HG03442 (cell line): ENCODE measurements at regions not wholly inside any gene's neighbourhood (a gene's known extent, or its start where the extent isn't known, plus 50 kb on each side); places are given as distances from the start of the nearest gene placed in this dataset.
"Not testable (repeated sequence)": the region's sequence is repeated elsewhere in the genome, so short reads cannot be mapped to it uniquely, and the experiment has no call there.

ENCODE experiments used
- ATAC-seq: cut with Tn5 transposase; IDR thresholded peaks from one replicate; pipeline ENCODE4 v1.9.1; 2021; ENCODE audit warnings: mild to moderate bottlenecking, moderate library complexity; ENCODE audit not compliant: unreplicated experiment

DNA sequence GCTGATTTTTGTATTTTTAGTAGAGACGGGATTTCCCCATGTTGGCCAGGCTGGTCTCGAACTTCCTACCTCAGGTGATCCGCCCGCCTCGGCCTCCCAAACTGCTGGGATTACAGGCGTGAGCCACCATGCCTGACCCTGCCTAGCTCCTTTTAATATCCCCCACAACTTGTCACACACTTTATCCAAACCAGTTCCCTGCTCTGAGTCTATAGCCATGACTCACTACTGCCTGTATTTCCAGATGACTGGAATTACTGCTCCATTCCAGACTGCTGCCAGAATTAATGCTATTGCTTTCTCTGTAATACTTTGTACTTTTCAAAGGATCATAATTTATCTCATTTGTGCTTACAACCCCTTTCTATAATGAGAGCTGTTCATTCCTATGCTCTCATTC is 153.1 kb downstream of the POTEM start:
- ATAC-seq: not testable (repeated sequence)

DNA sequence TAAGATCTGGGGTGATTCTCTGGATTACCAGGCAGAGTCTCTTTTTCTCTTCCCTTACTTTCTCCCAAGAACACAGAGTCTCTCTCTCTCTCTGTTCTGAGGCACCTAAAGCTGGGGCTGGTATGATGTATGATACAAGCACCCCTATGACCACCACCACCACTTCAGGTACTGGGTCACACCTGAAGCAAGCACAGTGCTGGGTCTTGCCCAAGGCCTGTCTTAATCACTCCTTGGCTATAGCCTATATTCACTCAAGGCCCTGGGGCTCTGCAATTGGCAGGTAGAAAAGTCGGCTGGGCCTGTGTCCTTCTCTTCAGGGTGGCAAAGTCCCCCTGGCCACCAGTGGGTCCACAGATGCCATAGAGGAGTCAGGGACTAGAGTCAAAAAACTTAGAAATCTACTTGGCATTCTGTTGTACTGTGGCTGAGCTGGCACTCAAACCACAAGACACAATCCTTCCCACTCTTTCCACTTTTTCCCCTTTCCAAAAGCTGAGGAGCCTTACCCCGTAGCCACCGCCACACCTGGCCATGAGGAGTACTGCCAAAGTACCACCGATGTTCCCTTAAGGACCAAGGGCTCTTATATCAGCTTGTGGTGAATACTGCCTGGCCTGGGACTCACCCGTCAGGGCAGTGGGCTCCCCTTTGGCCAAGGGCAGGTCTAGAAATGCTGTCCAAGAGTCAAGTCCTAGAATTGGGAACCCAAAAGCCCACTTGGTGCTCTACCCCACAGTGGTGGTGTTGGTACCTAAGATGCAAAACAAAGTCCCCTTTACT is 159.2 kb downstream of the POTEM start:
- not testable (repeated sequence) for ATAC-seq

- not testable (repeated sequence) for ATAC-seq
Observed at GRCh38 chr14:19127664-19128435, 160.6 kb downstream of the POTEM start.

DNA sequence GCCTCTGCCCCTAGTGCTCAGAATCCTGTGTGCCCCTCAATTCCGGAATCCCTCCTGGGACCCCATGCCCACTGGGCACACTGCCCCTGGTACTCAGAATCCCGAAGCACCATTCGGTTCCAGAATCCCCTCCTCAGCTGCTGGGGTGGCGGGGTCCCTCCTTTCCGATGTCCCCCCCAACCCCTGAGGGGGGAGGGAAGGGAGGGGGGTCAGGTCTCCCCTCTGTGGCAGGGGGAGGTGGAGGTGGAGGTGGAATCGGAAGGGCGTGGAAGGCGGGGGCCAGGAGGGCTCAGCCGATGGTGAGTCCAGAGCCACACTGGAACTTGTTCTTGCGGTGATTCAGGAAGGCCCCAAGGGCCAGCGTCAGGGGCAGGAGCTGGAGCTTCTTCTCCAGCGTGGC is 164.3 kb downstream of the POTEM start:
- ATAC-seq: not testable (repeated sequence)

GRCh38 chr14:19132013-19132835 is 165.0 kb downstream of the POTEM start:
- ATAC-seq: not testable (repeated sequence)

DNA sequence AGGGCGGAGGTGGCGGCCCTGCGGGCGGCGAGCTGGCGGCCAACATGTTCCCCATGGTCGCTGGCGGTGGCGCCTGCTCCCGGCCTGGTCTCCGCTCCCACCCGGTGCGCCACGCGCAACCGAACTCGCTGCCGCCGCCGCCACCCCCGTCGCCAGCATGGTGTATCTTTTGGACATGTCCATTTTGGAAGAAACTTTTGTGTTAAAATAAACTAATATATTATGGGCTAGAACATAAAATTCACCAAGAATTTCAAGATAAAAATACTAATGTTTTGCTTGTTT is 165.5 kb downstream of the POTEM start:
- ATAC-seq: not testable (repeated sequence)

DNA sequence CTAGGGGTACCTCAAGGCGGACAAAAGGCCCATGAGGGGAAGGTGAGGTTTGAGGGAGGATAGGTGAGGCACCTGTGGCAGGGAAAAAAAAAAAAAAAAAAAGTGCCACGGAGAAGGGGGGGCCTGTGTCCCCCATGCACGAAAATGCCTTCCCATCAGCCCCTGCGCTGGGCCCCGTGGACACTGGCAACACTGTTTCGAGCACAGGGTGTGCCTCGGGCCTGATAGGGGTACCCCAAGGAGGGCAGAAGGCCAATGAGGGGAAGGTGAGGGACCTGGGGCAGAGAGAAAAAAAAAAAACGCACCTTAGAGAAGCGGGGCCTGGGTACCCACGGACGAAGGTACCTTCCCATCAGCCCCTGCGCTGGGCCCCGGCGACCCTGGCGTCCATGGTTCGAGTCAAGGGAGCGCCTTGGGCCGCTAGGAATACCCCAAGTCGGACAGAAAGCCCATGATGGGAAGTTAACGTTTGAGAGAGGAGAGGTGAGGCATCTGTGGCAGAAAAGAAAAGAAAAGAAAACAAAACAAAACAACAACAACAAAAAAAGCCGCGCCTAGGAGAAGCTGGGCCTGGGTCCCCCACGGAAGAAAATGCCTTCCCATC is 190.0 kb downstream of the POTEM start:
- not testable (repeated sequence) for ATAC-seq

DNA sequence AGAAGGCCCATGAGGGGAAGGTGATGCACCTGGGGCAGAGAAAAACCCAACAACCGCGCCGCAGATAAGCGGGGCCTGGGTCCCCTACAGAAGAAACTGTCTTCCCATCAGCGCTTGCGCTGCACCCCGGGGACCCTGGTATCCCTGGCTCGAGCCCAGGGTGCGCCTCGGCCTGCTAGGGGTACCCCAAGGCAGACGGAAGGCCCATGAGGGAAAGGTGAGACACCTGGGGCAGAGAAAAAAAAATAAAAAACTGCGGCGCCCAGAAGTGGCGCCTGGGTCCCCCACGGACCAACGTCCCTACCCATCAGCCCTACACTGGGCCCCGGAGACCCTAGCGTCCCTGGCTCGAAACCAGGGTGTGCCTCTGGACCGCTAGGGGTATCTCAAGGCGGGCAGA is 190.8 kb downstream of the POTEM start:
- ATAC-seq: not testable (repeated sequence)

DNA sequence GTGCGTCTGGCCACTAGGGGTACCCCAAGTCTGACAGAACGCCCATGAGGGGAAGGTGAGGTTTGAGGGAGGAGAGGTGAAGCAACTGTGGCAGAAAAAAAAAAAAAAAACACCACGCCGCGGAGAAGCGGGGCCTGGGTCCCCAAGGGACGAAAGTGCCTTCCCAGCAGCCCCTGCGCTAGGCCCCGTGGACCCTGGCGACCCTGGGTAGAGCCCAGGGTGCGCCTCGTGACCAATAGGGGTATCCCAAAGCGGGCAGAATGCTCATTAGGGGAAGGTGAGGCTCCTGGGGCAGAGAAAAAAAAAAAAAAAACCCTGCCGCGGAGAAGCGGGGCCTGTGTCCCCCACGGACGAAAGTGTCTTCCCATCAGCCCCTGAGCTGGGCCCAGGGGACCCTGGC is 191.4 kb downstream of the POTEM start:
- ATAC-seq: not testable (repeated sequence)

DNA sequence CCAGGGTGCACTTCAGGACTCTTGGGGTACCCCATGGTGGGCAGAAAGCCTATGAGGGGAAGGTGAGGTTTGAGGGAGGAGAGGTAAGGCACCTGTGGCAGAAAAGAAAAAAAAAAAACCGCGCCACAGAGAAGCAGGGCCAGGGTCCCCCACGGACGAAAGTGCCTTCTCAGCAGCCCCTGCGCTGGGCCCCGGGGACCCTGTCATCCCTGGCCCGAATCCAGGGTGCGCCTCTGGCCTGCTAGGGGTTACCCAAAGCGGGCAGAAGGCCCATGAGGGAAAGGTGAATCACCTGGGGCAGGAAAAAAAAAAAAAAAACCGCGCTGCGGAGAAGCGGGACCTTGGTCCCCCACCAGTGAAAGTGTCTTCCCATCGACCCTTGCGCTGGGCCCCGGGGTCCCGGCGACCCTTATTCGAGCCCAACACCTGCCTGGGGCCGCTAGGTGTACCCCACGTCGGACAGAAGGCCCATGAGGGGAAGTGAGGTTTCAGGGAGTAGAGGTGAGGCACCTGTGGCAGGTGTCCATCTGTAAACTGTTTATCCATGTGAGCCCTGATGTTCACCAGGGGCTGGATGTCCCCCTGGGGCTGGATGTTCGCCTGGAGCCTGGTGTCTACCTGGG is 191.9 kb downstream of the POTEM start:
- ATAC-seq: not testable (repeated sequence)

GRCh38 chr14:19160379-19160778 is 193.1 kb downstream of the POTEM start:
- not testable (repeated sequence) for ATAC-seq

GRCh38 chr14:19161251-19162033 is 194.2 kb downstream of the POTEM start:
- ATAC-seq: not testable (repeated sequence)

- ATAC-seq: not testable (repeated sequence)
Observed at GRCh38 chr14:19162034-19162706, 194.9 kb downstream of the POTEM start.

GRCh38 chr14:19162920-19163319 is 195.7 kb downstream of the POTEM start:
- ATAC-seq: not testable (repeated sequence)

- ATAC-seq: not testable (repeated sequence)
Observed at GRCh38 chr14:19163891-19164290, 196.7 kb downstream of the POTEM start.

GRCh38 chr14:19164426-19164825 is 197.2 kb downstream of the POTEM start:
- ATAC-seq: not testable (repeated sequence)

GRCh38 chr14:19166056-19166455 is 198.8 kb downstream of the POTEM start:
- not testable (repeated sequence) for ATAC-seq

DNA sequence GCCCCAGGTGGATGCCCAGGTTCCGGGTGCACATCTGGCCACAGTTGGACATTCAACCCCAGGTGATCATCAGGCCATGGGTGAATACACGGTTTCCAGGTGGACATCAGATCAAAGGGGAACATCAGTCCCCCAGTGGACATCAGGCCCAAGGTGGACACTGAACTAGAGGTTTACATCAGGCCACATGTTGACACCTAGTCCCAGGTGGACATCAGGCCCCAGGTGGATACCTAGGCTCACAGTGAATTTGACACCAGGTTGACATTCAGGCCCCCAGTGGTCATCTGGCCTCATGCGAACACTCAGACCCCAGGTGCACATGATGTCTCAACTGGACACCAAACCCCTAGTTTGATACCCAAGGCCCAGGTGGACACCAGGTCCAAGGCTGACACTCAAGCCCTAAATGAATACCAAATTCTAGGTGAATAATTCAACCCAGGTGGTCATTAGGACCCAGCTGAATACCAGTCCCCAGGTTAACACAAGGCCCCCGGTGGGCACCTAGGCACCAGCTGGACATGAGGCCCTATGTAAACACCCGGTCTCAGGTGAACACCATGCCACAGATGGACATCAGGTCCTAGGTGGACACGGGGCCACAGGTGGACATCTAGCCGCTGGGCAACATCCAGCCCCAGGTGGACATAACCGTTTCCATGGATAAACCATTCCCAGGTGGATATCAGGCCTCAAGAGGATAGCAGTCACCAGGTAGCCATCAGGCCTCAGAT is 200.4 kb downstream of the POTEM start:
- ATAC-seq: not testable (repeated sequence)
